AG08396 (cell line): ENCODE measurements at regions not wholly inside any gene's neighbourhood (a gene's known extent, or its start where the extent isn't known, plus 50 kb on each side); places are given as distances from the start of the nearest gene placed in this dataset.
"Not testable (repeated sequence)": the region's sequence is repeated elsewhere in the genome, so short reads cannot be mapped to it uniquely, and the experiment has no call there.

ENCODE experiments used
- DNase-seq: peaks from one replicate; pipeline ENCODE4 v3.0.0; 2012; ENCODE audit warnings: low spot score, mixed read lengths

GRCh38 chr15:62862717-62863116 is 179.8 kb upstream of the TPM1 start:
- DNase-seq: no peak

- no peak for DNase-seq
These were observed 176.2 kb upstream of the TPM1 start for GRCh38 chr15:62866366-62866765.

GRCh38 chr15:62867844-62868243 is 174.7 kb upstream of the TPM1 start:
- DNase-seq: no peak

- no peak for DNase-seq
These were observed 174.0 kb upstream of the TPM1 start for GRCh38 chr15:62868507-62868906.

- no peak for DNase-seq
These were observed 173.4 kb upstream of the TPM1 start for GRCh38 chr15:62869116-62869515.

GRCh38 chr15:62870216-62870615 is 172.3 kb upstream of the TPM1 start:
- no peak for DNase-seq

GRCh38 chr15:62870701-62871100 is 171.8 kb upstream of the TPM1 start:
- DNase-seq: not testable (repeated sequence)

- DNase-seq: no peak
These were observed 169.3 kb upstream of the TPM1 start for GRCh38 chr15:62873203-62873602.

- DNase-seq: no peak
These were observed 168.5 kb upstream of the TPM1 start for GRCh38 chr15:62874064-62874463.

GRCh38 chr15:62874959-62875625 is 167.5 kb upstream of the TPM1 start:
- no peak for DNase-seq

GRCh38 chr15:62875626-62876021 is 166.9 kb upstream of the TPM1 start:
- DNase-seq: no peak

- DNase-seq: no peak
These were observed 165.2 kb upstream of the TPM1 start for GRCh38 chr15:62877276-62877857.

GRCh38 chr15:62878070-62878469 is 164.5 kb upstream of the TPM1 start:
- no peak for DNase-seq

GRCh38 chr15:62879770-62880169 is 162.8 kb upstream of the TPM1 start:
- no peak for DNase-seq

- no peak for DNase-seq
These were observed 162.3 kb upstream of the TPM1 start for GRCh38 chr15:62880278-62880677.

- no peak for DNase-seq
These were observed 161.5 kb upstream of the TPM1 start for GRCh38 chr15:62881056-62881455.

- no peak for DNase-seq
These were observed 158.5 kb upstream of the TPM1 start for GRCh38 chr15:62883938-62884479.

- no peak for DNase-seq
These were observed 156.0 kb upstream of the TPM1 start for GRCh38 chr15:62886431-62887071.

- DNase-seq: no peak
These were observed 155.4 kb upstream of the TPM1 start for GRCh38 chr15:62887113-62887570.

- DNase-seq: no peak
These were observed 153.9 kb upstream of the TPM1 start for GRCh38 chr15:62888623-62889022.

- DNase-seq: no peak
These were observed 153.3 kb upstream of the TPM1 start for GRCh38 chr15:62889141-62889661.

GRCh38 chr15:62889734-62890505 is 152.6 kb upstream of the TPM1 start:
- no peak for DNase-seq
